ENCODE measurements at regions not wholly inside any gene's neighbourhood (a gene's known extent, or its start where the extent isn't known, plus 50 kb on each side); places are given as distances from the start of the nearest gene placed in this dataset.

- no peaks in the 10 kb centered on the region for H3K4me1 ChIP-seq
- no peak overlapping the region for H3K4me3 ChIP-seq
- DNase-seq (ENCODE audit: low spot score in 2 of 2), result no peak
- H3K9me3 ChIP-seq, result peaks cover 0 to 6% of the 10 kb centered on the region in 2 donors
- intact Hi-C loops (cut with DNase I; ENCODE audit: low total_unique reads), result no loop called here
- H3K36me3 ChIP-seq, result no peaks in the 10 kb centered on the region
- TF ChIP-seq CTCF (IDR thresholded peaks at IDR 0.05), result no peak
- no peak for TF ChIP-seq POLR2A (IDR thresholded peaks at IDR 0.05)
- no peak for TF ChIP-seq POLR2AphosphoS5 (IDR thresholded peaks at IDR 0.05)
- H3K27me3 ChIP-seq, result no peaks in the 10 kb centered on the region
- no peak overlapping the region for H3K27ac ChIP-seq
Measured at GRCh38 chr11:97109078-97109477, 719.3 kb downstream of the JRKL start.

GRCh38 chr11:97110376-97110775 is 720.6 kb downstream of the JRKL start:
- Histone ChIP-seq H3K27ac (no peak overlapping the region), H3K27me3 (no peaks in the 10 kb centered on the region), H3K9me3 (peaks cover 0 to 6% of the 10 kb centered on the region in 2 donors), H3K4me3 (no peak overlapping the region), H3K4me1 (no peaks in the 10 kb centered on the region), H3K36me3 (no peaks in the 10 kb centered on the region)
- TF ChIP-seq CTCF (IDR thresholded peaks at IDR 0.05) (no peak), POLR2A (IDR thresholded peaks at IDR 0.05) (no peak), POLR2AphosphoS5 (IDR thresholded peaks at IDR 0.05) (no peak)
- intact Hi-C loops (cut with DNase I; ENCODE audit: low total_unique reads), result no loop called here
- DNase-seq (ENCODE audit: low spot score in 2 of 2), result no peak

GRCh38 chr11:97111559-97111958 is 721.7 kb downstream of the JRKL start:
- no peak overlapping the region for H3K27ac ChIP-seq
- no peak for TF ChIP-seq POLR2AphosphoS5 (IDR thresholded peaks at IDR 0.05)
- TF ChIP-seq CTCF (IDR thresholded peaks at IDR 0.05), result no peak
- TF ChIP-seq POLR2A (IDR thresholded peaks at IDR 0.05), result no peak
- H3K36me3 ChIP-seq, result no peaks in the 10 kb centered on the region
- H3K27me3 ChIP-seq, result no peaks in the 10 kb centered on the region
- no peaks in the 10 kb centered on the region for H3K4me1 ChIP-seq
- no peak overlapping the region for H3K4me3 ChIP-seq
- no peak for DNase-seq (ENCODE audit: low spot score in 2 of 2)
- H3K9me3 ChIP-seq, result peaks cover 0 to 6% of the 10 kb centered on the region in 2 donors
- intact Hi-C loops (cut with DNase I; ENCODE audit: low total_unique reads), result no loop called here

- Histone ChIP-seq H3K4me3 (no peak overlapping the region), H3K27me3 (no peaks in the 10 kb centered on the region), H3K36me3 (no peaks in the 10 kb centered on the region), H3K9me3 (no peaks in the 10 kb centered on the region), H3K4me1 (no peaks in the 10 kb centered on the region), H3K27ac (no peak overlapping the region)
- DNase-seq (ENCODE audit: low spot score in 2 of 2), result no peak
- TF ChIP-seq CTCF (IDR thresholded peaks at IDR 0.05) (no peak), POLR2AphosphoS5 (IDR thresholded peaks at IDR 0.05) (no peak), POLR2A (IDR thresholded peaks at IDR 0.05) (no peak)
- intact Hi-C loops (cut with DNase I; ENCODE audit: low total_unique reads), result no loop called here
Measured at GRCh38 chr11:97118614-97119200, 728.9 kb downstream of the JRKL start.

- DNase-seq (ENCODE audit: low spot score in 2 of 2), result no peak
- Histone ChIP-seq H3K4me3 (no peak overlapping the region), H3K4me1 (no peaks in the 10 kb centered on the region), H3K27ac (no peak overlapping the region), H3K27me3 (no peaks in the 10 kb centered on the region), H3K36me3 (no peaks in the 10 kb centered on the region), H3K9me3 (no peaks in the 10 kb centered on the region)
- intact Hi-C loops (cut with DNase I; ENCODE audit: low total_unique reads), result no loop called here
- TF ChIP-seq POLR2AphosphoS5 (IDR thresholded peaks at IDR 0.05) (no peak), CTCF (IDR thresholded peaks at IDR 0.05) (no peak), POLR2A (IDR thresholded peaks at IDR 0.05) (no peak)
Measured at GRCh38 chr11:97123237-97123636, 733.4 kb downstream of the JRKL start.

Data from breast epithelium (tissue), 4 donors.